Lung (tissue), 11 donors: ENCODE measurements at regions not wholly inside any gene's neighbourhood (a gene's known extent, or its start where the extent isn't known, plus 50 kb on each side); places are given as distances from the start of the nearest gene placed in this dataset.

Experiments
- ATAC-seq: fragments of 200-7000 bp; cut with Tn5 transposase; one replicate; pipeline ENCODE4 v1.9.1; 2020; ENCODE audit warnings: moderate number of reproducible peaks; ENCODE audit not compliant: insufficient read depth, low FRiP score
- DNase-seq, 3 donors: peaks; one replicate each; pipeline ENCODE4 v3.0.0-alpha.2; 2013 to 2017
- H3K27ac ChIP-seq, 2 donors: one replicate each; pipeline ENCODE4 v1.5.1; 2013; ENCODE audit warnings: mild to moderate bottlenecking in 2 of 2, moderate library complexity in 2 of 2, control low read depth in 1 of 2, inconsistent platforms in 1 of 2, low read depth in 1 of 2, low read length in 1 of 2
- H3K27me3 ChIP-seq, 3 donors: one replicate each; pipeline ENCODE4 v1.5.1; 2013; ENCODE audit warnings: low read length in 2 of 3; ENCODE audit not compliant: control insufficient read depth in 3 of 3, insufficient read depth in 3 of 3
- H3K36me3 ChIP-seq, 4 donors: one replicate each; pipeline ENCODE4 v1.5.1; 2013; ENCODE audit warnings: low read length in 4 of 4, mild to moderate bottlenecking in 1 of 4, moderate library complexity in 1 of 4; ENCODE audit not compliant: control insufficient read depth in 4 of 4, insufficient read depth in 4 of 4
- H3K4me1 ChIP-seq, 5 donors: one replicate each; pipeline ENCODE4 v1.5.1; 2013; ENCODE audit warnings: low read length in 5 of 5, mild to moderate bottlenecking in 2 of 5, moderate library complexity in 1 of 5; ENCODE audit not compliant: control insufficient read depth in 5 of 5, insufficient read depth in 5 of 5
- H3K4me3 ChIP-seq: one replicate; pipeline ENCODE4 v1.5.1; 2013; ENCODE audit warnings: mild to moderate bottlenecking, control low read depth, moderate library complexity
- H3K9ac ChIP-seq, 2 donors: one replicate each; pipeline ENCODE4 v1.5.1; 2013; ENCODE audit warnings: low read length in 2 of 2, control low read depth in 1 of 2; ENCODE audit not compliant: insufficient read depth in 1 of 2
- H3K9me3 ChIP-seq, 4 donors: one replicate each; pipeline ENCODE4 v1.5.1; 2013; ENCODE audit warnings: low read length in 3 of 4, mild to moderate bottlenecking in 1 of 4, moderate library complexity in 1 of 4; ENCODE audit not compliant: control insufficient read depth in 4 of 4, insufficient read depth in 3 of 4
- whole genome bisulfite sequencing, 2 donors: extraction: QIAGEN DNeasy Blood & Tissue Kit; methylation state at CpG; one replicate each; pipeline ENCODE4 v1.1.7; 2013; 5-methylcytosine and 5-hydroxymethylcytosine counted together
- TF ChIP-seq, protein P1 (sequence below): IDR thresholded peaks from 2 replicates; pipeline ENCODE4 v1.5.1; 2012; ENCODE audit warnings: mild to moderate bottlenecking; ENCODE audit errors: control extremely low read depth, extremely low read depth
- donor health status: control.
- donor health status: control.
- donor health status: Bipolar disorder and iron deficiency.
- donor health status: healthy.
- donor health status: DM: yes; HTN: yes; CAD: no.

DNA sequence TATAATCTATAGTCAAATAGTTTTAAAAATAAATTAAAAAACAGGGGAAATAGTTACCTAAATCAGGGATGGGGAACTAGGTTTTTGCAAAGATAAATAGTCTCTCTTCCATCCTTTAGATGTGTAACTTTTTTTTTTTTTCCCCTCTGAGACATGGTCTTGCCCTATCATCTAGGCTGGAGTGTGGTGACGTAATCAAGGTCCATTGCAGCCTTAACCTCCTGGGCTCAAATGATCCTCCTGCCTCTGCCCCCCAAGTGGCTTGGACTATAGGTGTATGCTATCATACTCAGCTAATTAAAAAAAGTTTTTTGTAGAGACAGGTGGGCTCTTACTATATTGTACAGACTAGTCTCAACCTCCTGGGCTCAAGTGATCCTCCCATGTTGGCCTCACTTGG is 316.5 kb downstream of the CCDC85A start:
- no peaks in the 10 kb centered on the region for H3K27me3 ChIP-seq
- TF ChIP-seq, protein P1, sequence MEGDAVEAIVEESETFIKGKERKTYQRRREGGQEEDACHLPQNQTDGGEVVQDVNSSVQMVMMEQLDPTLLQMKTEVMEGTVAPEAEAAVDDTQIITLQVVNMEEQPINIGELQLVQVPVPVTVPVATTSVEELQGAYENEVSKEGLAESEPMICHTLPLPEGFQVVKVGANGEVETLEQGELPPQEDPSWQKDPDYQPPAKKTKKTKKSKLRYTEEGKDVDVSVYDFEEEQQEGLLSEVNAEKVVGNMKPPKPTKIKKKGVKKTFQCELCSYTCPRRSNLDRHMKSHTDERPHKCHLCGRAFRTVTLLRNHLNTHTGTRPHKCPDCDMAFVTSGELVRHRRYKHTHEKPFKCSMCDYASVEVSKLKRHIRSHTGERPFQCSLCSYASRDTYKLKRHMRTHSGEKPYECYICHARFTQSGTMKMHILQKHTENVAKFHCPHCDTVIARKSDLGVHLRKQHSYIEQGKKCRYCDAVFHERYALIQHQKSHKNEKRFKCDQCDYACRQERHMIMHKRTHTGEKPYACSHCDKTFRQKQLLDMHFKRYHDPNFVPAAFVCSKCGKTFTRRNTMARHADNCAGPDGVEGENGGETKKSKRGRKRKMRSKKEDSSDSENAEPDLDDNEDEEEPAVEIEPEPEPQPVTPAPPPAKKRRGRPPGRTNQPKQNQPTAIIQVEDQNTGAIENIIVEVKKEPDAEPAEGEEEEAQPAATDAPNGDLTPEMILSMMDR = no peak
- H3K36me3 ChIP-seq = no peaks in the 10 kb centered on the region
- 86 to 91% methylated on average over 1 of the region's 1 CpG for WGBS, 2 donors
- no peak overlapping the region for H3K4me3 ChIP-seq
- DNase-seq = no peak
- no peaks in the 10 kb centered on the region for H3K9me3 ChIP-seq
- H3K27ac ChIP-seq = no peak overlapping the region
- no peak overlapping the region for H3K9ac ChIP-seq
- no peaks in the 10 kb centered on the region for H3K4me1 ChIP-seq
- ATAC-seq = no peak

DNA sequence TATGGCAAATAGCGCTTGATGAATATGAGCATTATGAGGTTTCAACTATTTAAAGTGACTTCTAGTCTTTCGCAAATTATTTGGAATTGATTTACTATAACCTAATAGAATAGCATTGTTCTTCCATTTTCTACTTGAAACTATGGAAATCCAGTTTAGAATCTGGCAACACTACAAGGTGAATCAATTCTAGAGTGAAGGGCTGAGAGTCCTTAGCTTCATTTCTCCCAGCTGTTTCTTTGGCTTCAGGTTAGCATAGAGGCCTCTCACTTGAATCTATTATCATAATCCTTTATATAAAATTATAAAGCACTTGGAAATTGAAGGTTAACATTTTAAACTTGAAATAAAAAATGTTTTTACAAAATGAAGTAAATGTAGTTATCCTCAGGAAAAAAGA is 318.8 kb downstream of the CCDC85A start:
- no peak overlapping the region for H3K27ac ChIP-seq
- no peak for DNase-seq
- no peaks in the 10 kb centered on the region for H3K36me3 ChIP-seq
- no peak overlapping the region for H3K4me3 ChIP-seq
- no peaks in the 10 kb centered on the region for H3K27me3 ChIP-seq
- H3K9me3 ChIP-seq = no peaks in the 10 kb centered on the region
- ATAC-seq = no peak
- H3K9ac ChIP-seq = no peak overlapping the region
- TF ChIP-seq, protein P1 = no peak
- no peaks in the 10 kb centered on the region for H3K4me1 ChIP-seq
- WGBS, 2 donors = 94 to 96% methylated on average over 2 of the region's 2 CpGs

DNA sequence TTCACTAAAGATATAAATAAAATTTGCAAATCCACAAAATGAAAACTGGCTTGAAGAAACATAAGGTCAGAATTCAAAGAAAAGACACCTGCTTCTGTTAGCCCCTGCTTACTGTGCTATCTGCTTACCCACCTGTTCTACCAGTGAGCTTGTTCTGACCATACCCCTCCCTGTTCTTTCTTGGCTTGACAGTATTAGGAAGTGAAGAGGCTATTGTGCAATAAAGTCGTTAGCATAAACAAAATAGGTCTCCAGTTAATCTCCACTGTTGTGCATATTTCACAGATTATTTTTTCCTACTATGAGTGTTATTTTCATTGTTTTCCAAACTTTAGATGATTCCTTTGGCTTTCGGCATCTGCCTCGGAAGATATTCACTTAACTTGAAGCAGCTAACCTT is 322.1 kb downstream of the CCDC85A start:
- H3K27me3 ChIP-seq = no peaks in the 10 kb centered on the region
- peaks cover 0 to 2% (median 0%) of the 10 kb centered on the region in 4 donors for H3K9me3 ChIP-seq
- TF ChIP-seq, protein P1 = no peak
- no peak overlapping the region for H3K27ac ChIP-seq
- H3K9ac ChIP-seq = no peak overlapping the region
- DNase-seq = no peak
- 62 to 75% methylated on average over 3 of the region's 3 CpGs for WGBS, 2 donors
- no peak overlapping the region for H3K4me3 ChIP-seq
- H3K4me1 ChIP-seq = no peaks in the 10 kb centered on the region
- no peaks in the 10 kb centered on the region for H3K36me3 ChIP-seq
- ATAC-seq = no peak

DNA sequence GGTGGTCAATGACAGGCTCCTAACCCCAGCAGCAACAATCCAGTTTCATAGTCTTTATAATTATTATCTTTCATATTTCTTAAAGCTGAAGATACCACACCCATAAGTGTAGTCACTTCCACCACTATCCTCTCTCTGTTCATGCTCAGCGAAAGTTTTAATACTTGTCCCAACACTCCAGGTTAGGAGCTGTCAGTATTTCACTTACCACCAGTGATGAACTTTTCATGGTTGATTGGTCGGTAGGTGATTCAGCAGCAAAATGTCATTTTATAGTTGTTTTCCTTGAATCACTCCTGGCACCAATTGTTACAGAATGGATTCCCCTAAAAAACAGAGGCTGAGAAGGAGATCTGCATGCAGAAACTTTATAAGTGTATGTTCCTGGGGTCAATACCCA is 324.9 kb downstream of the CCDC85A start:
- TF ChIP-seq, protein P1 = no peak
- WGBS, 2 donors = 95 to 97% methylated on average over 2 of the region's 2 CpGs
- no peak for DNase-seq
- H3K27ac ChIP-seq = no peak overlapping the region
- H3K4me1 ChIP-seq = no peaks in the 10 kb centered on the region
- H3K36me3 ChIP-seq = no peaks in the 10 kb centered on the region
- H3K4me3 ChIP-seq = no peak overlapping the region
- no peak overlapping the region for H3K9ac ChIP-seq
- H3K27me3 ChIP-seq = no peaks in the 10 kb centered on the region
- H3K9me3 ChIP-seq = peaks cover 0 to 2% (median 0%) of the 10 kb centered on the region in 4 donors
- no peak for ATAC-seq
